ENCODE measurements at regions not wholly inside any gene's neighbourhood (a gene's known extent, or its start where the extent isn't known, plus 50 kb on each side); places are given as distances from the start of the nearest gene placed in this dataset.
A peak's percentile ranks its signal among the peaks of the same experiment; 100 is the strongest.

GRCh38 chr7:131882321-131882720 is 325.9 kb upstream of the PODXL start:
- POLR2A ChIA-PET (ENCODE audit: low non-redundant PET) = no interaction called here
- no peak for DNase-seq (ENCODE audit: low spot score)
- H3K27ac ChIP-seq = no peak overlapping the region
- CTCF ChIA-PET = interaction anchor here (0.9 kb wide), 1 partner anchor 23 kb away, joined by 3 read pairs; no protein-coding TSS in a partner anchor
- TF ChIP-seq CTCF (conservative IDR thresholded peaks at IDR 0.05; ENCODE audit: low read depth) = no peak

DNA sequence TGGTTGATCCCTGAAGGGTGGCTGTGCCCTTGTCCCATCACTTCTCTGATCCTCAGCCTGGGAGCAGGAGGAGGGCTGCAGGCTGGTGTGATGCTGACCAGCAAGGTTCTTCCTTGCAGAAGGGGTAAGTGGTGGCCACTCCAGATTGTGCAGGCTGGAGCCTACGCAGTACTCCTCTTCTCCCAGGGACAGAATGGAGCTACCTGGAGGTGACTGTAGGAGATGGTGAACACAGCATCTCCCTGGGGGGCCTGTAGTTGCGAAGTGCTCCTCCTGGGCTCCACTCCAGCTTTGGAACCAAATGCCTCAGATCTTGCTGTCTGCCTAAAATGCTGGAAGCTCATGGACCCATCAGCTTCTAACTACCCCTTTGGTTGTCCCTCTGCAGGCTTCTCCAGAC is 323.6 kb upstream of the PODXL start:
- ChIA-PET CTCF (no interaction called here), POLR2A (ENCODE audit: low non-redundant PET) (interaction anchor here (0.6 kb wide), 1 partner anchor 121 kb away, joined by 3 read pairs; no protein-coding TSS in a partner anchor)
- no peak overlapping the region for H3K27ac ChIP-seq
- no peak for DNase-seq (ENCODE audit: low spot score)
- no peak for TF ChIP-seq CTCF (conservative IDR thresholded peaks at IDR 0.05; ENCODE audit: low read depth)

DNA sequence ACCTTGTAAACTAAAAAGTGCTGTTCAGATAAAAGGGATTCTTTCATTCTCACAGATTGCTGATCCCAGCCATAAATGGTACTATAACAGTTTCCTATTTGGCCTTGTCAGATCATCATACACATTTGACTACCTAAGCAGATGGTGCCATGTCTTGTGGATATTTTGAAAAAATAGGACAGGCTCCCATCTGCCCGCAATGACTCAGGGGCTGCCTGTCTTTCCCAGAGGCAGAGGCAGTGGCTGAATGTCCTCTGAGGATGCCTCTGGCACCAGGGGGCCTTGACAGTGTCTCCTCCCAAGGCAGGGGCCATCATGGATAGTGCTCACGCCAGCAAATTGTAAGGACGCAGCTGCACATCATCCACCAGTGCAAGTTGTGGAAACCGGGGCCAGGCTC is 323.0 kb upstream of the PODXL start:
- H3K27ac ChIP-seq = no peak overlapping the region
- ChIA-PET POLR2A (ENCODE audit: low non-redundant PET) (no interaction called here), CTCF (interaction anchor here (0.9 kb wide), 1 partner anchor 66 kb away, joined by 3 read pairs; no protein-coding TSS in a partner anchor)
- no peak for DNase-seq (ENCODE audit: low spot score)
- TF ChIP-seq CTCF (conservative IDR thresholded peaks at IDR 0.05; ENCODE audit: low read depth) = no peak

DNA sequence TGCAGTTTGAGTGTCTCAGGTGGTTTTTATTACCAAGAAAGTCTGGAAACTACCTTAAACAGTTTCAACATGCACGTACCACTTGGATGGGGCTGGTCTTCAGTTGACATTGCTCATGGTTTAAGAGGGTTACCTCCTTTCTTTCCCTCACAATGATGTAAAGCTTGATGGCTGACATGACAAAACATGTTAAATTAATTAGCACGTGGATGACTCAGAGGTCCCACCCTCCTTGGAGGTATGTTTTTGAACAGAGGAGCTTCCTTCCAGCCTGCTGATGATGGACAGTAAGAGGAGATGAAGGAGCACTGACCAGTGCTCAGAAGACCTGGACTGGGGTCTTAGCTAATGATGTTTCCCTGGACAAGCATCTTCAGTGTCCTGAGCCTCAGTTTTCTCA is 322.3 kb upstream of the PODXL start:
- peak; percentile 63 for DNase-seq (ENCODE audit: low spot score)
- no peak overlapping the region for H3K27ac ChIP-seq
- POLR2A ChIA-PET (ENCODE audit: low non-redundant PET) = no interaction called here
- no peak for TF ChIP-seq CTCF (conservative IDR thresholded peaks at IDR 0.05; ENCODE audit: low read depth)
- CTCF ChIA-PET = interaction anchor here (0.9 kb wide), 1 partner anchor 66 kb away, joined by 3 read pairs; no protein-coding TSS in a partner anchor

- POLR2A ChIA-PET (ENCODE audit: low non-redundant PET) = no interaction called here
- TF ChIP-seq CTCF (conservative IDR thresholded peaks at IDR 0.05; ENCODE audit: low read depth) = no peak
- CTCF ChIA-PET = no interaction called here
- no peak overlapping the region for H3K27ac ChIP-seq
- no peak for DNase-seq (ENCODE audit: low spot score)
Measured at GRCh38 chr7:131873581-131873980, 317.2 kb upstream of the PODXL start.

- CTCF ChIA-PET = no interaction called here
- H3K27ac ChIP-seq = no peak overlapping the region
- no peak for DNase-seq (ENCODE audit: low spot score)
- POLR2A ChIA-PET (ENCODE audit: low non-redundant PET) = no interaction called here
- TF ChIP-seq CTCF (conservative IDR thresholded peaks at IDR 0.05; ENCODE audit: low read depth) = no peak
Measured at GRCh38 chr7:131869986-131870385, 313.6 kb upstream of the PODXL start.
